RWPE2 (cell line): ENCODE measurements at regions not wholly inside any gene's neighbourhood (a gene's known extent, or its start where the extent isn't known, plus 50 kb on each side); places are given as distances from the start of the nearest gene placed in this dataset.

Experiments
- ATAC-seq: fragments of 200-7000 bp; cut with Tn5 transposase; 3 replicates; pipeline ENCODE4 v1.9.1; 2021; ENCODE audit warnings: low read depth
- DNase-seq: peaks from one replicate; pipeline ENCODE4 v3.0.0-alpha.2; 2020; ENCODE audit warnings: low spot score
- H3K27ac ChIP-seq: fragments of 450-650 bp; 2 replicates; pipeline ENCODE4 v1.5.1; 2017; ENCODE audit warnings: mild to moderate bottlenecking; ENCODE audit not compliant: poor library complexity, severe bottlenecking
- H3K27me3 ChIP-seq: fragments of 250-450 bp; sonication (Bioruptor Pico); 2 replicates; pipeline ENCODE4 v1.5.1; 2021; ENCODE audit warnings: mild to moderate bottlenecking, moderate library complexity; ENCODE audit not compliant: insufficient read depth, poor library complexity, severe bottlenecking
- H3K36me3 ChIP-seq: fragments of 250-450 bp; sonication (Bioruptor Pico); 2 replicates; pipeline ENCODE4 v1.5.1; 2020; ENCODE audit warnings: low read depth, mild to moderate bottlenecking, moderate library complexity
- H3K4me1 ChIP-seq: fragments of 250-450 bp; sonication (Bioruptor Pico); 2 replicates; pipeline ENCODE4 v1.5.1; 2021; ENCODE audit warnings: mild to moderate bottlenecking, moderate library complexity; ENCODE audit not compliant: insufficient read depth, poor library complexity, severe bottlenecking
- H3K4me3 ChIP-seq: fragments of 250-450 bp; sonication (Bioruptor Pico); 2 replicates; pipeline ENCODE4 v1.5.1; 2021; ENCODE audit warnings: mild to moderate bottlenecking, moderate library complexity; ENCODE audit not compliant: severe bottlenecking
- H3K9me3 ChIP-seq: fragments of 250-450 bp; sonication (Bioruptor Pico); 2 replicates; pipeline ENCODE4 v1.5.1; 2021; ENCODE audit warnings: mild to moderate bottlenecking, moderate library complexity; ENCODE audit not compliant: severe bottlenecking
- TF ChIP-seq, protein P1 (sequence below): fragments of 450-650 bp; IDR thresholded peaks from one replicate; pipeline ENCODE4 v1.5.1; 2017; ENCODE audit warnings: mild to moderate bottlenecking, moderate library complexity; ENCODE audit not compliant: poor library complexity, severe bottlenecking

DNA sequence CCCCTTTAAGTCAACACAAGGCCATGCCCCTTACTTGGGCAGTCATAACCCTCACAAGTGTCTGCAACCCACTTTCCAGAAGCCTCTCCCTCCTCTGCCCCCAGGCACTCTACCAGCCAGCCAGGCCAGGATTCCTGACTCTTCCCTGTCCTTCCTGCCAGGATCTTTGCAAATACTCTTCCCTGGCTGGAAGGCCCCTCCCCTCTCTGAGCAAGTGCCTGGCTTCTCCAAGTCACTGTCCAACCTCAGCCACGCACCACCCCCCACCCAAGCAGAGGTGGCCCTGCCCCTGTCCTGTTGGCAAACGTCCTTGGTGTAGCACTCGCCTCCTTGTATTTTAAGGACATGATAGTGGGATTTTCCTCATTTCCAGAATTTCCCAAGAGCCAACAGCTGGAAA, 54.7 kb upstream of the USP3 start:
- Histone ChIP-seq H3K27ac (no peak overlapping the region), H3K4me3 (no peak overlapping the region), H3K9me3 (no peaks in the 10 kb centered on the region), H3K4me1 (no peaks in the 10 kb centered on the region), H3K27me3 (no peaks in the 10 kb centered on the region), H3K36me3 (no peaks in the 10 kb centered on the region)
- ATAC-seq (peak; percentile 80), DNase-seq (no peak)
- TF ChIP-seq, protein P1, sequence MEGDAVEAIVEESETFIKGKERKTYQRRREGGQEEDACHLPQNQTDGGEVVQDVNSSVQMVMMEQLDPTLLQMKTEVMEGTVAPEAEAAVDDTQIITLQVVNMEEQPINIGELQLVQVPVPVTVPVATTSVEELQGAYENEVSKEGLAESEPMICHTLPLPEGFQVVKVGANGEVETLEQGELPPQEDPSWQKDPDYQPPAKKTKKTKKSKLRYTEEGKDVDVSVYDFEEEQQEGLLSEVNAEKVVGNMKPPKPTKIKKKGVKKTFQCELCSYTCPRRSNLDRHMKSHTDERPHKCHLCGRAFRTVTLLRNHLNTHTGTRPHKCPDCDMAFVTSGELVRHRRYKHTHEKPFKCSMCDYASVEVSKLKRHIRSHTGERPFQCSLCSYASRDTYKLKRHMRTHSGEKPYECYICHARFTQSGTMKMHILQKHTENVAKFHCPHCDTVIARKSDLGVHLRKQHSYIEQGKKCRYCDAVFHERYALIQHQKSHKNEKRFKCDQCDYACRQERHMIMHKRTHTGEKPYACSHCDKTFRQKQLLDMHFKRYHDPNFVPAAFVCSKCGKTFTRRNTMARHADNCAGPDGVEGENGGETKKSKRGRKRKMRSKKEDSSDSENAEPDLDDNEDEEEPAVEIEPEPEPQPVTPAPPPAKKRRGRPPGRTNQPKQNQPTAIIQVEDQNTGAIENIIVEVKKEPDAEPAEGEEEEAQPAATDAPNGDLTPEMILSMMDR, result no peak

DNA sequence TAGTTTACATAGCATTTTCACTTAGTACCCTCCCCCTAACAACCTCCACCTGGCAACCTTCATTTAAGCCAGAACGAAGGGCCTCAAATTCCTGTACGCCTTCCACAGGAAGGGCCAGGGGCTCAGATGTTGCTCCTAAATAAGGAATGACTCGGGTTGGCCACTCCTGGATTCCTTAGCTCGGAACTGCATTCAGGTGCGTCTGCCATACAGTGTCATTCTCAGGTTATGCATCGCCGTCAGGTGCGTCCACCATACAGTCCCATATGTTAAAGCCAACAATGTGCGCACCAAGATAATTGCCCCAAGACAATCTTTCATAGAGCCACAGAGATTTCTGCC, 53.5 kb upstream of the USP3 start:
- ATAC-seq (no peak), DNase-seq (no peak)
- no peak overlapping the region for H3K4me3 ChIP-seq
- TF ChIP-seq, protein P1, result no peak
- no peaks in the 10 kb centered on the region for H3K4me1 ChIP-seq
- no peaks in the 10 kb centered on the region for H3K27me3 ChIP-seq
- H3K27ac ChIP-seq, result no peak overlapping the region
- H3K36me3 ChIP-seq, result no peaks in the 10 kb centered on the region
- H3K9me3 ChIP-seq, result no peaks in the 10 kb centered on the region

DNA sequence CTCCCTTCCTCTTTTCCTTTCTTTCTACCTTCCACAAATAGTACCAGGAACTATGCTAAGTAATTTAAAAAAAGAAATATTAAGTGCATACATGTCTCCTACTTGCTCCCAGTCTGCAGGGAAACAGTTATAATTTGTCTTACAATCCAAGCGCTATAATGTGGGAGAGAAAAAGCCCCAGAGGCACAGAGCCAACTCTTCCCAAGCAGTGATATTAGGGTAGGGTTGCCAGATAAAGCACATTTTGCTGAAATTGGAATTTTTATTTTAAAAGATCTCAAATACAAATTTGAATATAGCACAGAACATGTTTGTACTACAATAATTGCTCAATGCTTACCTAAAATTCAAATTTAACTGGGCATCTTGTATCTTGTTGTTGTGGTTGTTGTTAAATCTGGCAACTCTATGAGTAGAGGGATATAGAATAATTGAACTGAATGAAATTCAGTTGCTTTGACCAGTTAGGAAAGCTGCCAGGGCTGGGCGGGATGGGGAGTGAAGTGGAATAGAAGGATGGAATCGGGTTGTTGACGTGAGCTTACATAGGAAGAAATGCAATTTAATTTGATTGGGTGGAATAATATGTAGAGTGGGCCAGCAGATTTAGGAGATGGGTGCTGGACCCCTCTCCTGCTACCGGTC, 52.6 kb upstream of the USP3 start:
- TF ChIP-seq, protein P1, result no peak
- Histone ChIP-seq H3K9me3 (no peaks in the 10 kb centered on the region), H3K36me3 (no peaks in the 10 kb centered on the region), H3K27ac (no peak overlapping the region), H3K4me3 (no peak overlapping the region), H3K27me3 (no peaks in the 10 kb centered on the region), H3K4me1 (no peaks in the 10 kb centered on the region)
- no peak for ATAC-seq
- DNase-seq, result no peak

DNA sequence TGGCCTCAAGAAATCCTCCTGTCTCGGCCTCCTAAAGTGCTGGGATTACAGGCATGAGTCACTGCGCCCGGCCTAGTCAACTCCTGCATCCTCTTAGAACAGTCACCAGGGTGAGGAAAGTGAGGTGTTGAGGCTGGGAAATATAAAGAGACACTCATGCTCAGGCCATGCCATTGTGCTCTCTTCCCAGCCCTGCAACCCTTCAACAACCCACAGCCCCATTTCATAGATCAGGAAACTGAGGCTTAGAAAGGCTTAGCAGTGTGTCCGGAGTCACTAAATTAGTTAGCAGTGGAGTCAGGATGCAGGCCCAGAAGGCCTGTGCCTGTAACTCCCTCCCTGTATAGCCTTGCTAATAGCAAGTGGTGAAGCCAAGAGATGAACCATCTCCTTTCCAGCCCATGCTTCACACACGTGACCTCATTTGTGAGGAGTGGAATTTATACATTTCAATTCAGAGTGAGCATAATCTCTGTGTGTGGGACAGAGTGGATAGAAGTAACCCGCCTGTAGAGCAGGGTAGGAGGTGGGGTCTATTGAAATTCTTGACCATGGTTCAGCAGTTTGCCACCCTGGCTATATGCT, 51.7 kb upstream of the USP3 start:
- Histone ChIP-seq H3K9me3 (no peaks in the 10 kb centered on the region), H3K36me3 (no peaks in the 10 kb centered on the region), H3K4me1 (no peaks in the 10 kb centered on the region), H3K27ac (no peak overlapping the region), H3K27me3 (no peaks in the 10 kb centered on the region), H3K4me3 (no peak overlapping the region)
- ATAC-seq, result 0 out of 3 replicates have a peak, but pooled peaks have one; percentile 25
- TF ChIP-seq, protein P1, result no peak
- DNase-seq, result no peak

DNA sequence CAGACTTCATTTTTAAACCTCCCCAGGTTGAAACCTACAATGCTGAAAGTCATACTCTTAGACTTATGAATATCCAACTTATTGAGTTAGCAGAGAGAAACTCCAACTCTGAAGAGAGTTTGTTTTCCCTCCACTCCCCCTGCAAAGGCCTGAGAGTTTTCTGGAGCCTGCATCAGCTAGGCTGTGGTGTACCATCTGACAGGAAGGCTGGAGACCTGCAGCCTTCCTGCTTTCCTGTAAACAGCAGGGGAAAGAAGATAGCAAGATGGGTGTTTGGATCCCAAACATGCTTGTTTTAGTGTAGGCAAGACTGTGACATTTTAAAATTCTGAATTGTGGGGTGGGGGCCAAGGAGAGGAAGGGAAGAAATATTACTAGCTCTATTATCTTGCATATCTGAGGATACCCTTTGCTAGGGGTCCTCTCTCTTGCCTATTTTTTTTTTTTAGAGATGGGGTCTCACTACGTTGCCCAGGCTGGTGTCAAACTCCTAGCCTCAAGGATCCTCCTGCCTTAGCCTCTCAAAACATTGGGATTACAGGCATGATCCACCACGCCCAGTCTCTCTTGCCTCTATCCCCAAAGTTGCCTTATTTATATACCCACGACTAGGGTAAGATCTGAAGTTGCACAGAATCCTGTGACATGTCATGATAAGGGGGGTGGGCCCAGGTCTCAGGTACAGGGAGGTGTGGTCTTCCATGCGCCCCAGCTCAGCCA, 51.0 kb upstream of the USP3 start:
- H3K9me3 ChIP-seq, result no peaks in the 10 kb centered on the region
- H3K4me1 ChIP-seq, result no peaks in the 10 kb centered on the region
- no peaks in the 10 kb centered on the region for H3K36me3 ChIP-seq
- no peak overlapping the region for H3K27ac ChIP-seq
- DNase-seq (no peak), ATAC-seq (no peak)
- TF ChIP-seq, protein P1, result no peak
- H3K27me3 ChIP-seq, result no peaks in the 10 kb centered on the region
- H3K4me3 ChIP-seq, result no peak overlapping the region
